HEK293T (cell line): ENCODE measurements at regions not wholly inside any gene's neighbourhood (a gene's known extent, or its start where the extent isn't known, plus 50 kb on each side); places are given as distances from the start of the nearest gene placed in this dataset.

Experiments
- CTCF ChIA-PET: fragments of 350-600 bp; formaldehyde crosslinking; extraction: SDS; loops from one replicate; lab custom pipeline; 2021; ENCODE audit warnings: antibody characterized with exemption, inconsistent platforms; lab: Yijun Ruan, JAX
- POLR2A ChIA-PET: fragments of 350-600 bp; formaldehyde crosslinking; extraction: SDS; loops from one replicate; lab custom pipeline; 2020; ENCODE audit warnings: antibody characterized with exemption, inconsistent platforms; lab: Yijun Ruan, JAX
- DNase-seq: peaks from one replicate; pipeline ENCODE4 v3.0.0; 2012; ENCODE audit warnings: mixed read lengths; ENCODE audit errors: extremely low spot score
- ARNT ChIP-seq: fragments of 450-650 bp; IDR thresholded peaks from 2 replicates; pipeline ENCODE4 v1.6.1; 2017; ENCODE audit warnings: mild to moderate bottlenecking
- BHLHE40 ChIP-seq: fragments of 450-650 bp; IDR thresholded peaks from 2 replicates; pipeline ENCODE4 v1.6.1; 2016; ENCODE audit warnings: mild to moderate bottlenecking, moderate library complexity, borderline replicate concordance
- CTBP1 ChIP-seq: fragments of 450-650 bp; IDR thresholded peaks from 2 replicates; pipeline ENCODE4 v1.6.1; 2016; ENCODE audit warnings: borderline replicate concordance
- ELF4 ChIP-seq: fragments of 450-650 bp; IDR thresholded peaks from 2 replicates; pipeline ENCODE4 v1.6.1; 2017; ENCODE audit warnings: antibody characterized with exemption
- FOXA1 ChIP-seq: fragments of 450-650 bp; IDR thresholded peaks from 2 replicates; pipeline ENCODE4 v1.6.1; 2016; ENCODE audit warnings: mild to moderate bottlenecking
- FOXK2 ChIP-seq: fragments of 450-650 bp; IDR thresholded peaks from 2 replicates; pipeline ENCODE4 v1.6.1; 2016; ENCODE audit warnings: mild to moderate bottlenecking
- FOXM1 ChIP-seq: fragments of 450-650 bp; IDR thresholded peaks from 2 replicates; pipeline ENCODE4 v1.6.1; 2017; ENCODE audit warnings: mild to moderate bottlenecking, borderline replicate concordance
- HDGF ChIP-seq: fragments of 450-650 bp; IDR thresholded peaks from 2 replicates; pipeline ENCODE4 v1.6.1; 2017; ENCODE audit warnings: antibody characterized with exemption, borderline replicate concordance
- L3MBTL2 ChIP-seq: fragments of 450-650 bp; conservative IDR thresholded peaks from 2 replicates; pipeline ENCODE4 v1.6.1; 2016; ENCODE audit warnings: mild to moderate bottlenecking
- LEF1 ChIP-seq: fragments of 450-650 bp; IDR thresholded peaks from 2 replicates; pipeline ENCODE4 v1.6.1; 2017; ENCODE audit warnings: mild to moderate bottlenecking, borderline replicate concordance
- NFRKB ChIP-seq: fragments of 450-650 bp; IDR thresholded peaks from 2 replicates; pipeline ENCODE4 v1.6.1; 2016; ENCODE audit warnings: mild to moderate bottlenecking, moderate library complexity
- PKNOX1 ChIP-seq: fragments of 450-650 bp; IDR thresholded peaks from 2 replicates; pipeline ENCODE4 v1.6.1; 2016
- SP1 ChIP-seq: fragments of 450-650 bp; IDR thresholded peaks from 2 replicates; pipeline ENCODE4 v1.6.1; 2017
- SUZ12 ChIP-seq: fragments of 450-650 bp; IDR thresholded peaks from 2 replicates; pipeline ENCODE4 v1.6.1; 2016; ENCODE audit warnings: mild to moderate bottlenecking
- TARDBP ChIP-seq: fragments of 450-650 bp; IDR thresholded peaks from 2 replicates; pipeline ENCODE4 v1.6.1; 2016
- ZNF384 ChIP-seq: fragments of 450-650 bp; IDR thresholded peaks from 2 replicates; pipeline ENCODE4 v1.6.1; 2016

GRCh38 chr14:76551906-76552305, 176.0 kb downstream of the ESRRB start:
- CTCF ChIA-PET: no interaction called here

GRCh38 chr14:76564471-76565422, 188.8 kb downstream of the ESRRB start:
- TF ChIP-seq L3MBTL2: no peak
- TF ChIP-seq CTBP1: no peak
- no peak for TF ChIP-seq TARDBP
- ChIA-PET POLR2A (no interaction called here), CTCF (interaction anchor here (0.6 kb wide), 2 partner anchors 25 to 718 kb away, joined by 3 to 4 read pairs; no protein-coding TSS in a partner anchor)
- no peak for DNase-seq

More at GRCh38 chr14:76551906-76552305, 176.0 kb downstream of the ESRRB start:
- TF ChIP-seq L3MBTL2: no peak
- TF ChIP-seq LEF1: no peak
- no peak for TF ChIP-seq TARDBP
- TF ChIP-seq CTBP1: no peak
- no peak for TF ChIP-seq ARNT
- no peak for TF ChIP-seq HDGF
- no peak for TF ChIP-seq ZNF384
- no peak for TF ChIP-seq ELF4
- no peak for TF ChIP-seq BHLHE40
- no peak for TF ChIP-seq NFRKB
- DNase-seq: no peak
- POLR2A ChIA-PET: no interaction called here

GRCh38 chr14:76566439-76566838, 190.5 kb downstream of the ESRRB start:
- no peak for DNase-seq
- TF ChIP-seq FOXM1 (no peak), ELF4 (no peak), FOXA1 (no peak), CTBP1 (no peak), SUZ12 (no peak), BHLHE40 (no peak), PKNOX1 (no peak), TARDBP (no peak), ZNF384 (no peak), HDGF (no peak), LEF1 (no peak), SP1 (no peak), NFRKB (no peak), ARNT (no peak)
- CTCF ChIA-PET: no interaction called here
- POLR2A ChIA-PET: no interaction called here

DNA sequence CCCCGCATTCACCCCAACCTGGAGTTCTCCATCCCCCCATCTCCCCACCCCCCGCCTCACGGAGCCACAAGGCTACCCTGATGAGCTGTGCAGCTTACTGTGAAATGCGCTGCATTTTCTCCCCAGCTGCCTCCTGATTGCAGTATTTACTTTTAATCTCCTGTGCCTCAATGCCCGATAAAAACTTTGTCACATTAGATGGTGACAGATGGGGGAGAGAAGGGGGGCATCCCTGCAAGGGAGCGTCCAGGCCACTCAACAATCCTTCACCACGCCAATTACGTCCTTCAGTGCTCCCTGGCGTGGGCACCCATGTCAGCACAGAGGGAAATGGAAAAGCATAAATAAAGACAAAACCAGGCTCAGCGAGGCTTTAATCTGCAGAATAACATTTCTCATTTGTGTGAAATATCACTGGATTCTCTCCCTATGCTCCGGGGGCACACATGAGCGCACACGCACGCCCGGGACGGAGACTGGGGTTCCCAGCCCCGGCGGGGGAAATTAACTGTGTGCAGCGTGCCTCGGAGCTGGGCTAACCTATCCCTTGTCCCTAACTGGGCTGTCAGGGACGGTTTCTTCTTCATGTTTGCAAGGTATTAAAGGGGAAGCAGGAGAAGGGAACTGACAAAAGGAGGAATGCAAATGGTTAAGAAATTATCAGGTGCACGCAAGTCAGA, 186.7 kb upstream of the VASH1 start:
- POLR2A ChIA-PET: interaction anchor here (0.6 kb wide), 1 partner anchor 24 kb away, joined by 3 read pairs; no protein-coding TSS in a partner anchor
- no peak for TF ChIP-seq FOXM1
- TF ChIP-seq NFRKB: no peak
- TF ChIP-seq CTBP1: no peak
- TF ChIP-seq TARDBP: no peak
- DNase-seq: no peak
- CTCF ChIA-PET: no interaction called here

GRCh38 chr14:76575108-76575507, 186.2 kb upstream of the VASH1 start:
- ChIA-PET CTCF (no interaction called here), POLR2A (interaction anchor here (0.6 kb wide), 1 partner anchor 24 kb away, joined by 3 read pairs; no protein-coding TSS in a partner anchor)
- TF ChIP-seq ELF4 (no peak), ZNF384 (no peak), FOXA1 (no peak), SUZ12 (no peak)
- no peak for DNase-seq

DNA sequence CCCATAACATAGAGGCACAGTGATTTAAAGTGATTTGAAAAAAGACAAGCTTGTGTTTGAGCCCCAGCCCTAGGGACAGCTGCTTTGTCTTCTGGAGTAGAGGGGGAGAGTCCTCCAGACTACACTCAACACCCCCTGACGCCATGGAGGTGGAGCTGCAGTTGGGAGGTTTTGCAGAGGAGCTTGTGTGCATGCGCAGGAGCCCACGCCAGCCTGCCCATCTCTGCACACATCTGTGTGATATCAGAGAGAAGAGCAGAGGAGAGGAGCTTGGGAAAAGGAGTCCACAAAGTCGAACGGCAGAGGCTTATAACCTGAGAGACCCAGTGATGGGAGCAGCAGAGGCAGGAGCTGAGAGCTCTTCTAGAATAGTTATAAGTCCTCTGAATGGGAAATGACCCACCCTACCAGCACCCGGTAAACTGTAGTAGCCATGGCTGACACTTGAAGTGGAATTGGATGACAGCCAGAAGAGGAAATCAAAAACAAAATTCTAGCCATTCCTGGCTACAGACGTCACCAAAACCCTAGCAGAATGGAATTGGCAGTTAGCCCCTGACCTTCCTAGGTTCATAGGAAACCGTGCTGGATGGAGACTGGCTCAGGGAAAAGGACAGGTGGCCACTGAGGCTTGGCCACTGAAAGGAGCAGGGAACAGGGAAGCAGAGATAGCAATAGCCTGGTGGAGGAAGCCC, 185.1 kb upstream of the VASH1 start:
- no peak for TF ChIP-seq TARDBP
- no peak for TF ChIP-seq LEF1
- no peak for TF ChIP-seq FOXA1
- no peak for TF ChIP-seq NFRKB
- TF ChIP-seq ARNT: no peak
- TF ChIP-seq CTBP1: no peak
- TF ChIP-seq ZNF384: no peak
- no peak for TF ChIP-seq FOXK2
- TF ChIP-seq ELF4: no peak
- TF ChIP-seq SUZ12: no peak
- TF ChIP-seq BHLHE40: no peak
- TF ChIP-seq FOXM1: no peak
- ChIA-PET POLR2A (no interaction called here), CTCF (no interaction called here)

DNA sequence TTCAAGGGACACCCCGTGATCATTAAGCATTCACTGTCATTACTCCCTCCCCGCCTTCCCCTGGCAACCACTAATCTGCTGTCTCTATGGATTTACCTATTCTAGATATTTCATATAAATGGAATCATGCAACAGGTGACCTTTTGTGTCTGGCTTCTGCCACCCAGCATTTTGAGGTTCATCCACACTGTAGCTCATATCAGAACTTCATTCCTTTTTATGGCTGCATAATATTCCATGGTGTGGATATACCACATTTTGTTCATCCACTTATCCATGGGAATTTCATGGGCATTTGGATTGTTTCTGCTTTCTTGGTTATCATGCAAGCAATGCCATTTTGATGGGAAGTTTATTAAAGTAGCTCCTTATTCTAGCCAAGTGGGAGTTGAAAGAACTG, 184.2 kb upstream of the VASH1 start:
- ChIA-PET CTCF (no interaction called here), POLR2A (no interaction called here)
- DNase-seq: no peak
- no peak for TF ChIP-seq HDGF
- TF ChIP-seq ARNT: no peak
- TF ChIP-seq FOXA1: no peak
- no peak for TF ChIP-seq NFRKB
- TF ChIP-seq ZNF384: no peak
- no peak for TF ChIP-seq CTBP1
- TF ChIP-seq SUZ12: no peak
- no peak for TF ChIP-seq FOXM1
- TF ChIP-seq SP1: no peak
- no peak for TF ChIP-seq FOXK2
- TF ChIP-seq L3MBTL2: no peak
- no peak for TF ChIP-seq LEF1
- TF ChIP-seq BHLHE40: no peak
- no peak for TF ChIP-seq TARDBP
- TF ChIP-seq ELF4: no peak
- TF ChIP-seq PKNOX1: no peak

More for the DNA sequence above, 185.1 kb upstream of the VASH1 start:
- no peak for DNase-seq
